GM23248 (cell line): ENCODE measurements at regions not wholly inside any gene's neighbourhood (a gene's known extent, or its start where the extent isn't known, plus 50 kb on each side); places are given as distances from the start of the nearest gene placed in this dataset.

ENCODE experiments used
- EZH2 ChIP-seq: fragments of 200-600 bp; sonication (generic); IDR thresholded peaks from 2 replicates; pipeline ENCODE4 v1.6.1; 2018; ENCODE audit warnings: antibody characterized with exemption, mild to moderate bottlenecking; ENCODE audit not compliant: insufficient read depth, poor library complexity, severe bottlenecking
- EZH2phosphoT487 ChIP-seq: fragments of 200-600 bp; sonication (generic); IDR thresholded peaks from 2 replicates; pipeline ENCODE4 v1.6.1; 2018; ENCODE audit warnings: antibody characterized with exemption, moderate library complexity, mild to moderate bottlenecking, low read depth; ENCODE audit not compliant: insufficient read depth

GRCh38 chr3:59519094-59519493 lies 469.3 kb upstream of the CFAP20DC start:
- TF ChIP-seq EZH2 (no peak), EZH2phosphoT487 (no peak)
